Peyer's patch (tissue), 4 donors: ENCODE measurements at regions not wholly inside any gene's neighbourhood (a gene's known extent, or its start where the extent isn't known, plus 50 kb on each side); places are given as distances from the start of the nearest gene placed in this dataset.

ENCODE experiments used
- POLR2A ChIP-seq, 2 donors: fragments of 450-650 bp; IDR thresholded peaks; one replicate each; pipeline ENCODE4 v1.5.1; 2017; ENCODE audit warnings: antibody characterized with exemption in 2 of 2, mild to moderate bottlenecking in 2 of 2, moderate library complexity in 2 of 2
- TF ChIP-seq, protein P1 (sequence below), 6 experiments: fragments of 450-650 bp in 4 of 6; fragments of 200-600 bp in 2 of 6; sonication (generic) in 1 of 6; IDR thresholded peaks; one replicate each; pipeline ENCODE4 v1.5.1; 2017 to 2019; ENCODE audit warnings: antibody characterized with exemption in 6 of 6, mild to moderate bottlenecking in 3 of 6, moderate library complexity in 1 of 6

DNA sequence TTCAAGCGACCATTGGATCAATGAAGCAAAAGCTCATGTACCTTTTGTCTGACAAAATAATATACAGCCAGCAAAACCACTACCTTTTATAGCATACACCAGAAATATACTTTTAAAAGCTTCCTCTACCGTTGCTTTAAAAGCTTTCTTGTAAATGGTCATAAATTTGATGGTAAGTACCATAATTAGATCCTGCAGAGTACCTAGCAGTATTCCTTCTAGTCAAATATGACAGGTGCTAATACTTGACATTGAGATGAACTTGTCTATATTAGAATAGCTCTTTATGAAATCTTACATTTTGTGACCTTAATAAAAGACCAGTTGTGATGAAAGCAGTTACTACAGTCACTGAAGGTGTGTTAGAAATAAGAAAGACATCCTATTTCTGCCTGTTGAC is 340.5 kb upstream of the ANO3 start:
- TF ChIP-seq, protein P1, sequence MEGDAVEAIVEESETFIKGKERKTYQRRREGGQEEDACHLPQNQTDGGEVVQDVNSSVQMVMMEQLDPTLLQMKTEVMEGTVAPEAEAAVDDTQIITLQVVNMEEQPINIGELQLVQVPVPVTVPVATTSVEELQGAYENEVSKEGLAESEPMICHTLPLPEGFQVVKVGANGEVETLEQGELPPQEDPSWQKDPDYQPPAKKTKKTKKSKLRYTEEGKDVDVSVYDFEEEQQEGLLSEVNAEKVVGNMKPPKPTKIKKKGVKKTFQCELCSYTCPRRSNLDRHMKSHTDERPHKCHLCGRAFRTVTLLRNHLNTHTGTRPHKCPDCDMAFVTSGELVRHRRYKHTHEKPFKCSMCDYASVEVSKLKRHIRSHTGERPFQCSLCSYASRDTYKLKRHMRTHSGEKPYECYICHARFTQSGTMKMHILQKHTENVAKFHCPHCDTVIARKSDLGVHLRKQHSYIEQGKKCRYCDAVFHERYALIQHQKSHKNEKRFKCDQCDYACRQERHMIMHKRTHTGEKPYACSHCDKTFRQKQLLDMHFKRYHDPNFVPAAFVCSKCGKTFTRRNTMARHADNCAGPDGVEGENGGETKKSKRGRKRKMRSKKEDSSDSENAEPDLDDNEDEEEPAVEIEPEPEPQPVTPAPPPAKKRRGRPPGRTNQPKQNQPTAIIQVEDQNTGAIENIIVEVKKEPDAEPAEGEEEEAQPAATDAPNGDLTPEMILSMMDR (IDR thresholded peaks at IDR 0.05): no peak
- no peak for TF ChIP-seq POLR2A (IDR thresholded peaks at IDR 0.05)
